ENCODE measurements at regions not wholly inside any gene's neighbourhood (a gene's known extent, or its start where the extent isn't known, plus 50 kb on each side); places are given as distances from the start of the nearest gene placed in this dataset.

DNA sequence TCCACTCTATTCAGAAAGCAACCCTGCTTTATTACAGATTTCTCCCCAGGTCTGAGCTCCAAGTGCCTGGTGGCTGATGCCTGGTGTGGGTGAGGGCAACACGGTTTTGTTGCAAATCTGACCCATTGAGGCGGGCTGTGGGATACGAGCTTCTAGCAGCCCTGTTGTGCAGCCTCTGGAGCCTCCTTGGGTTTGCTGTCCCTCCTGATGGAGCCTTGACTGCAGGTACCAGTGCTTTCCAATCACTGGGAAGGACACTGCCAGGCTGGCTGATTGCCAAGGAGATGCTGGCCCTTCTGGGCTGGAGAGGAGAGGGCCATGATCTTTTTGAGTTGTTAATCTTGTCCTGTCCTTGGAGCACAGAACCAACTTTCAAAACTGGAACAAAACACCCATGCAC is 151.0 kb upstream of the RGMA start:
- TF ChIP-seq, protein P1, sequence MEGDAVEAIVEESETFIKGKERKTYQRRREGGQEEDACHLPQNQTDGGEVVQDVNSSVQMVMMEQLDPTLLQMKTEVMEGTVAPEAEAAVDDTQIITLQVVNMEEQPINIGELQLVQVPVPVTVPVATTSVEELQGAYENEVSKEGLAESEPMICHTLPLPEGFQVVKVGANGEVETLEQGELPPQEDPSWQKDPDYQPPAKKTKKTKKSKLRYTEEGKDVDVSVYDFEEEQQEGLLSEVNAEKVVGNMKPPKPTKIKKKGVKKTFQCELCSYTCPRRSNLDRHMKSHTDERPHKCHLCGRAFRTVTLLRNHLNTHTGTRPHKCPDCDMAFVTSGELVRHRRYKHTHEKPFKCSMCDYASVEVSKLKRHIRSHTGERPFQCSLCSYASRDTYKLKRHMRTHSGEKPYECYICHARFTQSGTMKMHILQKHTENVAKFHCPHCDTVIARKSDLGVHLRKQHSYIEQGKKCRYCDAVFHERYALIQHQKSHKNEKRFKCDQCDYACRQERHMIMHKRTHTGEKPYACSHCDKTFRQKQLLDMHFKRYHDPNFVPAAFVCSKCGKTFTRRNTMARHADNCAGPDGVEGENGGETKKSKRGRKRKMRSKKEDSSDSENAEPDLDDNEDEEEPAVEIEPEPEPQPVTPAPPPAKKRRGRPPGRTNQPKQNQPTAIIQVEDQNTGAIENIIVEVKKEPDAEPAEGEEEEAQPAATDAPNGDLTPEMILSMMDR (IDR thresholded peaks at IDR 0.05), result no peak
- TF ChIP-seq POLR2A (IDR thresholded peaks at IDR 0.05), result no peak
